SK-MEL-5 (cell line): ENCODE measurements at regions not wholly inside any gene's neighbourhood (a gene's known extent, or its start where the extent isn't known, plus 50 kb on each side); places are given as distances from the start of the nearest gene placed in this dataset.
"Not testable (repeated sequence)": the region's sequence is repeated elsewhere in the genome, so short reads cannot be mapped to it uniquely, and the experiment has no call there.

ENCODE experiments used
- DNase-seq: peaks from one replicate; pipeline ENCODE4 v3.0.0-alpha.2; 2016; ENCODE audit warnings: low read depth, low spot score
- in situ Hi-C: cut with HindIII; loops from 2 replicates; pipeline ENCODE4 v1.10.0; 2016; ENCODE audit warnings: low sequenced_read_pairs, high pct_unique_total_duplicates, low pct_unique_long_range_greater_than_20kb

DNA sequence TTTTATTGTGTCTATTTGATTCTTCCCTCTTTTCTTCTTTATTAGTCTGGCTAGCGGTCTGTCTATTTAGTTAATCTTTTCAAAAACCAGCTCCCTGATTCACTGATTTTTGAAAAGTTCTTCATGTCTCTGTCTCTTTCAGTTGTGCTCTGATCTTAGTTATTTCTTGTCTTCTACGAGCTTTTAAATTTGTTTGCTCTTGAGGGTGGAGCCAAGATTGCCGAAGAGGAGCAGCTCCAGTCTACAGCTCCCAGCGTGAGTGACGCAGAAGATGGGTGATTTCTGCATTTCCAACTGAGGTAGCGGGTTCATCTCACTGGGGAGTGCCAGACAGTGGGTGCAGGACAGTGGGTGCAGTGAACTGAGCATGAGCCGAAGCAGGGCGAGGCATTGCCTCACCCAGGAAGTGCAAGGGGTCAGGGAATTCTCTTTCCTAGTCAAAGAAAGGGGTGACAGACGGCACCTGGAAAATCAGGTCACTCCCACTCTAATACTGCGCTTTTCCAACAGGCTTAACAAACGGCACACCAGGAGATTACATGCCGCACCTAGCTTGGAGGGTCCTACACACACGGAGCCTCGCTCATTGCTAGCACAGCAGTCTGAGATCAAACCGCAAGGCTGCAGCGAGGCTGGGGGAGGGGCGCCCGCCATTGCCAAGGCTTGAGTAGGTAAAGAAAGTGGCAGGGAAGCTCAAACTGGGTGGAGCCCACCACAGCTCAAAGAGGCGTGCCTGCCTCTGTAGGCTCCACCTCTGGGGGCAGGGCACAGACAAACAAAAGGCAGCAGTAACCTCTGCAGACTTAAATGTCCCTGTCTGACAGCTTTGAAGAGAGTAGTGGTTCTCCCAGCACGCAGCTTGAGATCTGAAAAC, 220.6 kb upstream of the IRAK1BP1 start:
- in situ Hi-C loops, DNase-seq: not testable (repeated sequence)

DNA sequence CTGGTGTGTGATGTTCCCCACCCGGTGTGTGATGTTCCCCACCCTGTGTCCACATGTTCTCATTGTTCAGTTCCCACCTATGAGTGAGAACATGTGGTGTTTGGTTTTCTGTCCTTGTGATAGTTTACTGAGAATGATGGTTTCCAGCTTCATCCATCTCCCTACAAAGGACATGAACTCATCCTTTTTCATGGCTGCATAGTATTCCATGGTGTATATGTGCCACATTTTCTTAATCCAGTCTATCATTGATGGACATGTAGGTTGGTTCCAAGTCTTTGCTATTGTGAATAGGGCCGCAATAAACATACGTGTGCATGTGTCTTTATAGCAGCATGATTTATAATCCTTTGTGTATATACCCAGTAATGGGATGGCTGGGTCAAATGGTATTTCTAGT, 201.5 kb upstream of the IRAK1BP1 start:
- in situ Hi-C loops, DNase-seq: not testable (repeated sequence)

DNA sequence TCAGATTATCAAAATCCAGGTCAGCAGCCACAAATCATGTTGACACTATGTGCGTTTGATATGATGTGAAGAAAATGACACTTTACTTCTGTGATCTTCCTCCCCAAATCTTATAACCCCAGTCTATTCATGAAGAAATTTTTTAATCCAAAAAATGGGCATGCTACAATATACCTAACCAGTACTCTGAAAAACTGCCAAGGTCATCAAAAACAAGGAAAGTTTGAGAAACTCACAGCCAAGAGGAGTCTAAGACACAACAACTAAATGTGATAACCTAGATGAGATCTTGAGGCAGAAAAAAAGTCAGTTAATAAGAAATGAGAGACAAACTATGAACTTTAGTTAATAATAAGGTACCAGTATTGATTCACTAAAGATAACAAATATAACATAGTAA, 200.6 kb upstream of the IRAK1BP1 start:
- in situ Hi-C loops, result no loop called here
- no peak for DNase-seq

DNA sequence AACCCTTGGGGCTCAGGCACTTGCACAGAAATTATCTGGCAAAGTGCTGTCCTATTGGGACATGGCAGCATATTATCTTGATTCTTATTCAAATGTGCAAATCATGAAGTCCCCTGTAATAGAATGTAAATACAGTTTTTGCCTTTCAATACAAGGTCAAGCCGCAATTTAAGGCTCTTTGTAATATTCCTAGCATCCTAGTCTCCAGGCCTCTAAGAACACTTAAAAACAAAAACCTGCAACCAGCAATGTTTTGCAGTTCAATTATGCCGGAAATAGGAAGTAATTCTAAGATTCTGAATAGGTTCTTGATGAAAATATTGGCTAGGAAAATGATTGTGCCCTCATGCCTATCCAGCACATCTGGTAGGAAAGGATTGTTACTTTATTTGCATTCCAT, 197.2 kb upstream of the IRAK1BP1 start:
- in situ Hi-C loops, result no loop called here
- DNase-seq, result no peak

DNA sequence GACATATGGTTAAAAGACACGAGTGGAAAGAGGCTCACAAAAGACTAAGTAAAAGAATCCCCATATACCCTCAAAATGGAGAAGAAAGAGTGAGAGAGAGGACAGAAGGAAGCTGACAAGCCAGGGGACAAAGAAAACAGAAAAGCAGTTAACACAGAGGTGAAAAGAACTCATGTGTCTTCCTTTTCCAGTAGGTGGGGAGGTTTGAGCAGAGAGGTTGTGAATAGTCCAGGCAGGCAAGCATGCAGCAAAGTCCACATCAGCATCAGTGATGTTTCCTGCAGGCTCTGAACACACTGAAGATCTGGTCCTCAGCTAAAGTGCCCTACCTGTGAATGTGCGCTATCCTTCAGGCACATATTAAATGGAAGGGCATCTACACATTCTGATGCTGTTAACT, 196.5 kb upstream of the IRAK1BP1 start:
- in situ Hi-C loops, result no loop called here

DNA sequence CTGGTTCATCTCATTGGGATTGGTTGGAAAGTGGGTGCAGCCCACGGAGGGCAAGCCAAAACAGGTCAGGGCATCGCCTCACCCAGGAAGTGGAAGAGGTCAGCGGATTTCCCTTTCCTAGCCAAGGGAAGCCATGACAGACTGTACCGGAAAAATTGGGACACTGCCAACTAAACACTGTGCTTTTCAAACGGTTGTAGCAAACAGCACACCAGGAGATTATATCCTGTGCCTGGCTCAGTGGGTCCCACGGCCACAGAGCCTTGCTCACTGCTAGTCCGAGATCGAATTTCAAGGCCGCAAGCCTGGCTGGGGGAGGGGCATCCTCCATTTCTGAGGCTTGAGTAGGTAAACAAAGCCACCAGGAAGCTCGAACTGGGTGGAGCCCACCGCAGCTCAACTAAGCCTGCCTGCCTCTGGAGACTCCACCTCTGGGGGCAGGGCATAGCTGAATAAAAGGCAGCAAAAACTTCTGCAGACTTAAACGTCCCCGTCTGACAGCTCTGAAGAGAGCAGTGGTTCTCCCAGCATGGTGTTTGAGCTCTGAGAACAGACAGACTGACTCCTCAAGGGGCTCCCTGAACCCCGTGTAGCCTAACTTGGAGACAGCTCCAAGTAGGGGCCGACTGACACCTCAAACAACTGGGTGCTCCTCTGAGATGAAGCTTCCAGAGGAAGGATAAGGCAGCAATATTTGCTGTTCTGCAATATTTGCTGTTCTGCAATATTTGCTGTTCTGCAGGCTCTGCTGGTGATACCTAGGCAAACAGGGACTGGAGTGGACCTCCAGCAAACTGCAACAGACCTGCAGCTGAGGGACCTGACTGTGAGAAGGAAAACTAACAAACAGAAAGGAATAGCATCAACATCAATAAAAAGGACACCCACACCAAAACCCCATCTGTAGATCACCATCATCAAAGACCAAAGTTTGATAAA, 191.0 kb upstream of the IRAK1BP1 start:
- DNase-seq, in situ Hi-C loops: not testable (repeated sequence)

More for the DNA sequence above, 196.5 kb upstream of the IRAK1BP1 start:
- DNase-seq, result no peak

DNA sequence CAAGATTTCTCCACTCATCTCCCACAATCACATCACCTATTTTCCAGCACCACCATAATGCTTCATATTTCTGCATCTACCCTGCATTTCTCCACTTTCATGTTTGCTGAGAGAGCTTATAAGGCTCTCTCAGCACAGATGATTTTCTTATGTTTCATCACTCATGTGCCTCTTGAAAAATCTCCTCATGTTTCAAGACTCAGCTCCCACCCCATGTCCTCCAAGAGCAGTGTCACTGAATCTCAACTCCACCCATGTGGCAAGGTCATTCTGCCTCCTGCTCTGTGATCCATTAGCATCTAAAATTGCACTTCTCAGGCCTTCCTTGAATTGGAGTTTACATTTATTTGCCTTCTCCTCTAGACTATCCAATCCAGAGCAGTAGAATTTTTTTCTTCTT, 178.7 kb upstream of the IRAK1BP1 start:
- in situ Hi-C loops, result no loop called here

DNA sequence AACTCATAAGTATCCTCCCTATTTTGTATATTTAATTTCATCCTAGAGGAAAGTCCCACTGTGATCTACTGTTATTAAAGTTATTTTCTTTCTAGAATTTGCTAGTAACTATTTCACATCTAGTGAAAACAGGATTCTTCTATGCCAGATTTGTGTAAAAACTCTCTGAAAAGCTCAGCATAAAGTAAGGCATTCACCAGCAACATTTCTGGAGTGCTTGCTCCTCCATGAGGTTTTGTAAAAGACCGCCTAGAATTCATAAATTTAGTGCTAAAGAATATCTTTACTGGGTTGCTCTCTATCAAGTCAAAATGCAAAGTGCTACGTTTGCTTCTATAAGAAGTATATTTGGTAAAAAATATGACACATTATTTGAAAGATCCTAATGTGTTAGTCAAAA, 173.5 kb upstream of the IRAK1BP1 start:
- no peak for DNase-seq
- in situ Hi-C loops, result no loop called here

More for the DNA sequence above, 178.7 kb upstream of the IRAK1BP1 start:
- DNase-seq, result no peak

DNA sequence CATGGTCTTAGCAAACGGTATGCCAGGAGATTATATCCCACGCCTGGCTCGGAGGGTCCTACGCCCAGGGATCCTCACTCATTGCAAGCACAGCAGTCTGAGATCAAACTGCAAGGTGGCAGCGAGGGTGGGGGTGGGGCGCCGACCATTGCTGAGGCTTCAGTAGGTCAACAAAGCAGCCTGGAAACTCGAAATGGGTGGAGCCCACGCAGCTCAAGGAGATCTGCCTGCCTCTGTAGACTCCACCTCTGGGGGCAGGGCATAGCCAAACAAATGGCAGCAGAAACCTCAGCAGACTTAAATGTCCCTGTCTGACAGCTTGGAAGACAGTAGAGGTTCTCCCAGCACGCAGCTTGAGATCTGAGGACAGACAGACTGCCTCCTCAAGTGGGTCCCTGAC, 172.7 kb upstream of the IRAK1BP1 start:
- in situ Hi-C loops, DNase-seq: not testable (repeated sequence)

DNA sequence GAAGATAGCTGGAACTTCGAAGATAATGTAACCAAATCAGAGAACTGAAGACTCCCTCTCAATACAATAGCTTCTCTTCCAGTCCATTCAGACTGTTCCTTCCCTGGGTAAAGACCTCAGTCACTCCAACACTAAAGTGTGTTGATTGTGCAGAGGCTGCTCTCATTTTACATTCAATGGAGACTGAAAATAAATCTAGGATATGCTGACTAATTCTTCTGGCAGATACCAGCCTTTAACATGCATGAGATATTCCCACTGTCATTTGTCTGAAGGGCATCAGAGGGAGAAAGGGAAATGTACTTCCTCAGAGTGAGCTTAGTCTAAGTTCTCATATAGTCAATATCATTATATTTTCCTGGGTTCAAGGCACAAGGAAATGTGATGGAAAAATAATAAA, 166.4 kb upstream of the IRAK1BP1 start:
- no peak for DNase-seq
- in situ Hi-C loops, result no loop called here

DNA sequence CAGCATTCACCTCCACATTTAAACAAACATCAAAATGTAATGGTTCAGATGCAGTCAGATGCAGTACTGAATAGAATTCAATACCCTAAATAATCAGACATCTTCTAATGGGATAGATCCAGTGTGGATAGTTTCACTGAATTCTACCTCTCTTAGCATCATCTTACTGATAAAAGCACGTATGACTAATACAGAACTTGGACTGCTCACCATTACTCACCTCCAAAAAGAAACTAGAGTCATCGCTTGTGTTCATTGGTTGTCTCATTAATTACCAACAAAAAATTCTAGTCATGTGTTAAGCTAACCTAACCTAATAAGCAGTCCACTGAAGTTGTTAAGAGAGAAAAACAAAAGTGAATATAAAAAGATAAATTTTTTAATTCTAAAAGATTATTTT, 165.9 kb upstream of the IRAK1BP1 start:
- in situ Hi-C loops, result no loop called here
- DNase-seq, result no peak

DNA sequence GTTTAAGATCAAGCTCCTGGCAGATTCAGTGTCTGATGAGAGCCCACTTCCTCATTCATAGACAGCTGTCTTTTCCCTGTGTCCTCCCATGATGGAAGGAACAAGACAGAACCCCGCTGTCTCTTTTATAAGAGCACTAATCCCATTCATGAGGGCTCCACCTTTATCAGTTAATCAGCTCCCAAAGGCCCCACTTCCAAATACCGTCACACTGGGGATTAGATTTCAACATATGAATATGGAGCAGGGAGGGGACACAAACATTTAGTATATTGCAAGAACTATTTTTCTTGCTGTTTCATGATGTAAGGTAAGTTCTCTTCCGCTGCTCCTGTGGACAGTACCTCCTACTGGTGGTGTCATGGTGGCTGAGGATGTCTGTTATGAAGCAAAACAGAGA, 158.3 kb upstream of the IRAK1BP1 start:
- no peak for DNase-seq

DNA sequence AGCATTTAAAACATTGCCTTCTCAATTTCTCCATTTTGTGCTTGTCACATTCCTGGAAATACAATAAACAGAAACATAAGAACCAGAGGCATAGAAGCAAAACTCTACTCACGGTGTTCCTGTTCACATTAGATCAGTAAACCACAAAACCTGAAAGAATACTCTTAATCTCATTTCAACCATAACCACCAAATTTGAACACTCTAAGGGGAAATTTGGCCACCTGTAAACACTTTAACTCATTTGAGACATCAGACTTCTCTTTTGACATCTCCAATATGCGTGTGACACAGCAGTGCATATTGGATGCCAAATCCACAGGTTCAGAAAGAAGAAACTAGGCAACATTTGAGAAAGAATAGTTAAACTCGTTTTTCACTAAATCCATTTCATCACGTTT, 153.8 kb upstream of the IRAK1BP1 start:
- in situ Hi-C loops, result no loop called here
- no peak for DNase-seq

More for the DNA sequence above, 158.3 kb upstream of the IRAK1BP1 start:
- in situ Hi-C loops, result no loop called here

DNA sequence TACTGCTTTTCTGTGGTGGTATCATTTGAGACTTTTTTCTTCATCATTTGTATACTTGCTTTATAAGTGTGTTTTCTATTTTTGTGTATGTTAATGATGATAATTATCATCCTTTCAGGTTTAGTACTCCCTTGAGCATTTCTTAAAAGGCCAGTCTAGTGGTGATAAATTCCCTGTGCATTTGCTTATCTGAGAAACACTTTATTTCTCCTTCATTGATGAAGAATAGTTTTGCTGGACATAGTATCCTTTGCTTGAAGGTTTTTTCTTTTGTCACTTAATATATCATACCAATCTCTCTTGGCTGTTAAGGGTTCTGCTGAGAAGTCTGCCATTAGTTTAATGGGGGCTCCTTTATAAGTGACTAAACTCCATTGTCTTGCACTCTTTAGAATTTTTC, 123.2 kb upstream of the IRAK1BP1 start:
- in situ Hi-C loops, result no loop called here
- DNase-seq, result no peak

DNA sequence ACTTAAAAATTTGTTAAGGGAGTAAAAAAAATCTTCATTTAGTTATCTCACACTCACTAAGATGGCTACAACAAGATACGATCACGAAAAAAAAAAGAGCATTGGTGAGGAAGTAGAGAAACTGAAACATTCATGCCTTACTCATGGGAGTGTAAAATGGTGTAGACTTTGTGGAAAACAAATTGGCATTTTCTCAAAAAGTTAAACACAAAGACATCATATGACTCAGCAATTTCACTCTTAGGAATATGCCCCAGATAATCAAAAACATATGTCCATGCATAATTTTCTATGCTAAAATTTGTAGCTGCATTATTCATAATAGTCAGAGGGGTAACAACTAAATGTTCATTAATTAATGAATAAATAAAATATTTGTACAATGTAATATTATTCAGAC, 120.9 kb upstream of the IRAK1BP1 start:
- DNase-seq, result no peak
- in situ Hi-C loops, result no loop called here

DNA sequence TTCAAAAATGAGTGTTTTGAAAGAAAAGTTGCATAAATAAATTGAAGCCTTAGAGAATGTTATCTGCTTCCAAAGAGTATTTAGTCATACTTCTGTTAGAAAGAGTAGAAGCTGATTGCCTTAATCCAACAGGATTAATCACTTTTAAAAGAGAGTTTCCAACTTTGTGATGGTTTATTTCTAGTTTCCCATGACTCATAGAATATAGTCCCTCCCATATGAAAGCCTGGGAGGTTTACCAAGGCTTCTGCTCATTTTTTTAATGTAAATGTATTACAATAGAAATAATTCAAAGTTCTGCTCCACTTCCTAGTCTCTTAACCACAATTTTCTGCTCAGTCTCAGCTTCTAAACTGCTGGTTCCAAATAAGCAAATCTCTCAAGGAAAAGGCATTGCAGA, 118.0 kb upstream of the IRAK1BP1 start:
- DNase-seq, result no peak
- in situ Hi-C loops, result no loop called here

DNA sequence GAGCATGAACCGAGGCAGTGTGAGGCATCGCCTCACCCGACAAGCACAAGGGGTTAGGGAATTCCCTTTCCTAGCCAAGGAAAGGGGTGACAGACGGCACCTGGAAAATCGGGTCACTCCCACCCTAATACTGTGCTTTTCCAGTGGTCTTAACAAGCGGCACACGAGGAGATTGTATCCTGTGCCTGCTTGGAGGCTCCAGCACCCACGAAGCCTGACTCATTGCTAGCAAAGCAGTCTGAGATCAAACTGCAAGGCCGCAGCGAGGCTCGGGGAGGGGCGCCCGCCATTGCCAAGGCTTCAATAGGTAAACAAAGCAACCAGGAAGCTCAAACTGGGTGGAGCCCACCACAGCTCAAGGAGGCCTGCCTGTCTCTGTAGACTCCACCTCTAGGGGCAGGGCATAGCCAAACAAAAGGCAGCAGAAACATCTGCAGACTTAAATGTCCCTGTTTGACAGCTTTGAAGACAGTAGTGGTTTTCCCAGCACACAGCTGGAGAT, 109.0 kb upstream of the IRAK1BP1 start:
- in situ Hi-C loops, DNase-seq: not testable (repeated sequence)

DNA sequence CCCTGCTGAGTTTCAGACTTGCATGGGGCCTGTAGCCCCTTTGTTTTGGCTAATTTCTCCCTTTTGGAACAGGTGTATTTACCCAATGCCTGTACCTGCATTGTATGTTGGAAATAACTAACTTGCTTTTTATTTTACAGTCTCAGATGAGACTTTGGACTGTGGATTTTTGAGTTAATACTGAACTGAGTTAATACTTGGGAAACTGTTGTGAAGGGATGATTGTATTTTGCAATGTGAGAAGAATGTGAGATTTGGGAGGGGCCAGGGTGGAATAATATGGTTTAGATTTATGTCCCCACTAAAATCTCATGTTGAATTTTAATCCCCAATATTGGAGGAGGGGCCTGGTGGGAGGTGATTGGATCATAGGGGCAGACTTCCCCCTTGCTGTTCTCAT, 99.1 kb upstream of the IRAK1BP1 start:
- DNase-seq, result no peak
- in situ Hi-C loops, result no loop called here
